Ishikawa (cell line): ENCODE measurements at regions not wholly inside any gene's neighbourhood (a gene's known extent, or its start where the extent isn't known, plus 50 kb on each side); places are given as distances from the start of the nearest gene placed in this dataset.

ENCODE experiments used
- CEBPB ChIP-seq: IDR thresholded peaks from 2 replicates; pipeline ENCODE4 v1.6.1; 2012
- CREB1 ChIP-seq: IDR thresholded peaks from 2 replicates; pipeline ENCODE4 v1.6.1; 2012; ENCODE audit warnings: low read depth
- EGR1 ChIP-seq: IDR thresholded peaks from 2 replicates; pipeline ENCODE4 v1.6.1; 2012
- EP300 ChIP-seq: IDR thresholded peaks from 2 replicates; pipeline ENCODE4 v1.6.1; 2012; ENCODE audit warnings: borderline replicate concordance
- MAX ChIP-seq: IDR thresholded peaks from 2 replicates; pipeline ENCODE4 v1.6.1; 2012
- NFIC ChIP-seq: IDR thresholded peaks from 2 replicates; pipeline ENCODE4 v1.6.1; 2012
- RAD21 ChIP-seq: IDR thresholded peaks from 2 replicates; pipeline ENCODE4 v1.6.1; 2012; ENCODE audit warnings: low read depth
- REST ChIP-seq: IDR thresholded peaks from 2 replicates; pipeline ENCODE4 v1.6.1; 2012; ENCODE audit warnings: low read depth, mild to moderate bottlenecking
- TAF1 ChIP-seq: IDR thresholded peaks from 2 replicates; pipeline ENCODE4 v1.6.1; 2012; ENCODE audit warnings: low read depth, mild to moderate bottlenecking
- TCF12 ChIP-seq: IDR thresholded peaks from 2 replicates; pipeline ENCODE4 v1.6.1; 2012; ENCODE audit warnings: low read depth
- TEAD4 ChIP-seq: IDR thresholded peaks from 2 replicates; pipeline ENCODE4 v1.6.1; 2012
- USF1 ChIP-seq: IDR thresholded peaks from 2 replicates; pipeline ENCODE4 v1.6.1; 2012
- YY1 ChIP-seq: IDR thresholded peaks from 2 replicates; pipeline ENCODE4 v1.6.1; 2012; ENCODE audit warnings: low read depth
- ZBTB7A ChIP-seq: IDR thresholded peaks from 2 replicates; pipeline ENCODE4 v1.6.1; 2012; ENCODE audit warnings: low read depth

GRCh38 chr13:73492811-73493210 lies 434.0 kb downstream of the KLF5 start:
- TF ChIP-seq TCF12, result no peak
- no peak for TF ChIP-seq USF1
- no peak for TF ChIP-seq MAX
- TF ChIP-seq TEAD4, result no peak
- TF ChIP-seq CEBPB, result no peak
- no peak for TF ChIP-seq EGR1
- no peak for TF ChIP-seq TAF1
- no peak for TF ChIP-seq ZBTB7A
- TF ChIP-seq EP300, result no peak
- TF ChIP-seq RAD21, result no peak
- TF ChIP-seq NFIC, result no peak
- no peak for TF ChIP-seq REST
- TF ChIP-seq YY1, result no peak
- TF ChIP-seq CREB1, result no peak
